Activated B cell treated with CpG ODN at 0.5 μM for 24 hours (primary cell): ENCODE measurements at regions not wholly inside any gene's neighbourhood (a gene's known extent, or its start where the extent isn't known, plus 50 kb on each side); places are given as distances from the start of the nearest gene placed in this dataset.

Experiments
- ATAC-seq: fragments of 200-7000 bp; cut with Tn5 transposase; one replicate; pipeline ENCODE4 v1.10.0; 2021; ENCODE audit warnings: low read depth, mild to moderate bottlenecking, moderate library complexity
- CTCF ChIA-PET: fragments of 350-600 bp; sonication (Branson Sonifier 250); formaldehyde crosslinking; loops from one replicate; lab custom pipeline; 2021; ENCODE audit warnings: antibody characterized with exemption; lab: Charles Lee
- POLR2A ChIA-PET: fragments of 350-600 bp; sonication (Branson Sonifier 250); formaldehyde crosslinking; loops from one replicate; lab custom pipeline; 2021; ENCODE audit warnings: antibody characterized with exemption; lab: Charles Lee
- DNase-seq: peaks from one replicate; pipeline ENCODE4 v3.0.0; 2022
- H3K27ac Mint-ChIP-seq: one replicate; pipeline ENCODE4 v1.8.0; 2020; ENCODE audit warnings: mixed read lengths
- H3K27me3 Mint-ChIP-seq: one replicate; pipeline ENCODE4 v1.8.0; 2021; ENCODE audit warnings: mixed read lengths
- H3K36me3 Mint-ChIP-seq: one replicate; pipeline ENCODE4 v1.8.0; 2021; ENCODE audit warnings: low read depth, mixed read lengths
- H3K4me1 Mint-ChIP-seq: one replicate; pipeline ENCODE4 v1.8.0; 2021; ENCODE audit warnings: mixed read lengths
- H3K4me3 Mint-ChIP-seq: one replicate; pipeline ENCODE4 v1.8.0; 2020; ENCODE audit warnings: mild to moderate bottlenecking, mixed read lengths
- H3K9me3 Mint-ChIP-seq: one replicate; pipeline ENCODE4 v1.8.0; 2020; ENCODE audit warnings: mixed read lengths
- intact Hi-C: fragments of 100-400 bp; cut with micrococcal nuclease; formaldehyde crosslinking; loops from one replicate; pipeline ENCODE4 v1.15.1; 2024
- TF ChIP-seq, protein P1 (sequence below): fragments of 200-600 bp; IDR thresholded peaks from one replicate; pipeline ENCODE4 v1.8.0; 2022; ENCODE audit warnings: antibody characterized with exemption, mild to moderate bottlenecking

DNA sequence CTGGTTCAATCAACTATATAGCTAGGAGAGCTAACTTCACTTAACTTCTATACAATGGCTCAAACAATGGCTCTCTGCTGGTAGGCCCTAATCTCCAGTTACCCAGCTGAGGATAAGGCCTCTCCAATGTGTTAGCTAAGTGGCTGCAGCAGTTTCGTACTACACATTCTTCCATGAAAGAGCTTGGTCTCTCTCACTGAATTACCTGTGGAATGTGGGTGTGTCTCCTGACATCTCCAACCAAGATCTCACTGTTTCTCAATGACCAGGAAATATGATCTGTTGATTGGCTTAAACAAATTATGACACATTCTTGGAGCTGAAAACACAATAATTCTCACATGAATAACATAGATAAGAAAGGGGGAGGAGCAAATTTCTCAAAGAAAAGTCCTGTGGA, 169.8 kb upstream of the ROBO1 start:
- DNase-seq (no peak), ATAC-seq (no peak)
- Mint-ChIP-seq H3K27me3 (no peaks in the 10 kb centered on the region), H3K4me1 (no peaks in the 10 kb centered on the region), H3K4me3 (no peak overlapping the region), H3K36me3 (no peaks in the 10 kb centered on the region), H3K27ac (no peak overlapping the region), H3K9me3 (no peaks in the 10 kb centered on the region)
- CTCF ChIA-PET = no interaction called here
- TF ChIP-seq, protein P1, sequence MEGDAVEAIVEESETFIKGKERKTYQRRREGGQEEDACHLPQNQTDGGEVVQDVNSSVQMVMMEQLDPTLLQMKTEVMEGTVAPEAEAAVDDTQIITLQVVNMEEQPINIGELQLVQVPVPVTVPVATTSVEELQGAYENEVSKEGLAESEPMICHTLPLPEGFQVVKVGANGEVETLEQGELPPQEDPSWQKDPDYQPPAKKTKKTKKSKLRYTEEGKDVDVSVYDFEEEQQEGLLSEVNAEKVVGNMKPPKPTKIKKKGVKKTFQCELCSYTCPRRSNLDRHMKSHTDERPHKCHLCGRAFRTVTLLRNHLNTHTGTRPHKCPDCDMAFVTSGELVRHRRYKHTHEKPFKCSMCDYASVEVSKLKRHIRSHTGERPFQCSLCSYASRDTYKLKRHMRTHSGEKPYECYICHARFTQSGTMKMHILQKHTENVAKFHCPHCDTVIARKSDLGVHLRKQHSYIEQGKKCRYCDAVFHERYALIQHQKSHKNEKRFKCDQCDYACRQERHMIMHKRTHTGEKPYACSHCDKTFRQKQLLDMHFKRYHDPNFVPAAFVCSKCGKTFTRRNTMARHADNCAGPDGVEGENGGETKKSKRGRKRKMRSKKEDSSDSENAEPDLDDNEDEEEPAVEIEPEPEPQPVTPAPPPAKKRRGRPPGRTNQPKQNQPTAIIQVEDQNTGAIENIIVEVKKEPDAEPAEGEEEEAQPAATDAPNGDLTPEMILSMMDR = no peak
- intact Hi-C loops = no loop called here
- POLR2A ChIA-PET = no interaction called here

DNA sequence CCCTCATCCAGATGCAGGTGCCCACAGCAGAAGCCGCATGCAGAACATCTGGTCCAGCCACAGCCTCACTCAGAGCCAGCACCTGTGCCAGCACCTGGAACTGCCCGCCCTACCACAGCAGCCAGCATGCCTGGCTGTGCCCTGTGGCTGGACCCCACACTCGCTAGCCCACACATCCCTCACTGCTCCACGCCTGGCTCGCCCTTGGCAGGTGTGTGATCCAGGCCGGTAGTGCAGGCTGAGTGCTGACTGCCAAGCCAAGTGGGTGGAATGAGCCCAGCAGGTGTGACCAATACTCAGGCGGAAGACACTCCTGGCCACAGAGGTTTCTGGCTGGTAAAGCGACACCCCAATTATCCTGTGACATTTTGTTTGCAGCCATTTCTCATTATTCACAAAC, 162.4 kb upstream of the ROBO1 start:
- DNase-seq = no peak
- no peaks in the 10 kb centered on the region for H3K36me3 Mint-ChIP-seq
- intact Hi-C loops = no loop called here
- no peak overlapping the region for H3K4me3 Mint-ChIP-seq
- ChIA-PET POLR2A (no interaction called here), CTCF (no interaction called here)
- H3K27ac Mint-ChIP-seq = no peak overlapping the region
- no peaks in the 10 kb centered on the region for H3K4me1 Mint-ChIP-seq
- ATAC-seq = no peak
- H3K27me3 Mint-ChIP-seq = no peaks in the 10 kb centered on the region
- TF ChIP-seq, protein P1 = no peak
- no peaks in the 10 kb centered on the region for H3K9me3 Mint-ChIP-seq

DNA sequence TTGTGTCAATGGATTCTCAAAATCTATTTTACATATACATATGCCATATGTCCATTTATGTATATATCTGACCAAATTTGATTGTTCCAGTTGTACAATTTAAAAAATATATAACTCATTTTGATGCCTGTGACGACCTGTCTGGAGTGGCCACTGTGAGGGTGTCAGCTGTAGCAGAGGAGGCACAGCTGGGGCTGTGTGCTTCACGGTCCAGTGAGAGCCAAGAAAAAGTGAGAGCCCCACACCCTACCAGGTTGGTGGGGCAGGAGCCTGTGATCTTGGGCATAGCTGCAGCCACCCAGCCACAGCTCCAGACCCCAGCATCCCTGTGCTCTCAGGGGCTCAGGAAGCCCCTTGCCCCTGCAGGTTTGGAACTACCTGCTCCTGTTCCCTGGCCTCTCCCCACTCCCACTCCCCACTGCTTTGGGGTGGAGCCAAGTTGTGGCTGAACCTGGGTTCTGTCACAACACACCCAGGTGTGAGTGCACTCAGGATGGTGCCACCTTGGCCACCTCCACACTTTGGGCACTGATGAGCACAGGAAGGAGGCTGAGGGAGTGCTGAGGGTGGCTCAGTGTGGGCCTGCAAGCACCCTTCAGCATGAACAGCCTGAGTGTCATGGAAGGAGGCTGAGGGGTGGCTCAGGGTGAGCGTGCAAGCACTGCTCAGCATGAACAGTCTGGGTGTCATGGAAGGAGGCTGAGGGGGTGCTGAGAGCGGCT, 161.1 kb upstream of the ROBO1 start:
- Mint-ChIP-seq H3K4me1 (no peaks in the 10 kb centered on the region), H3K4me3 (no peak overlapping the region), H3K36me3 (no peaks in the 10 kb centered on the region), H3K27me3 (no peaks in the 10 kb centered on the region), H3K27ac (no peak overlapping the region), H3K9me3 (no peaks in the 10 kb centered on the region)
- no peak for DNase-seq
- CTCF ChIA-PET = no interaction called here
- POLR2A ChIA-PET = no interaction called here
- TF ChIP-seq, protein P1 = no peak
- intact Hi-C loops = no loop called here
- ATAC-seq = no peak

DNA sequence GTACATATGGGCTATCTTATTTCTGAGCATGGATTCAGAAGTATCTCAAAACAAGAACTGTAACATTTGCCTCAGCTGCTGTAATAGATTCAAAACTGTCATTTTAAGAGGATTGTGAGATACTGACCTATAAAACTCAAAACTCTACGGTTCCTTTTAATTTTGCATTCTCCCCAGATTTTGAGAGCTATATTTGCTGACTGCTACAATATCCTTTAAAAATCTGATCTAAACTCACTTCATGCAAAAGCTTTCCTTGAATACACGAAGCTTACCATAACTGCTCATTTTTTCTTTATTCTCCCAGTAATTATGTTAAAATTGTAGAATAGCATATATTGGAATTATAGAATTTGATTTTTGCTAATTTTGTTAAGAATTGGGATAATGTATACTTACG, 158.7 kb upstream of the ROBO1 start:
- no peaks in the 10 kb centered on the region for H3K27me3 Mint-ChIP-seq
- intact Hi-C loops = no loop called here
- ChIA-PET CTCF (no interaction called here), POLR2A (no interaction called here)
- H3K27ac Mint-ChIP-seq = no peak overlapping the region
- H3K36me3 Mint-ChIP-seq = no peaks in the 10 kb centered on the region
- TF ChIP-seq, protein P1 = no peak
- DNase-seq (no peak), ATAC-seq (no peak)
- no peak overlapping the region for H3K4me3 Mint-ChIP-seq
- no peaks in the 10 kb centered on the region for H3K4me1 Mint-ChIP-seq
- H3K9me3 Mint-ChIP-seq = peaks cover 4% of the 10 kb centered on the region

DNA sequence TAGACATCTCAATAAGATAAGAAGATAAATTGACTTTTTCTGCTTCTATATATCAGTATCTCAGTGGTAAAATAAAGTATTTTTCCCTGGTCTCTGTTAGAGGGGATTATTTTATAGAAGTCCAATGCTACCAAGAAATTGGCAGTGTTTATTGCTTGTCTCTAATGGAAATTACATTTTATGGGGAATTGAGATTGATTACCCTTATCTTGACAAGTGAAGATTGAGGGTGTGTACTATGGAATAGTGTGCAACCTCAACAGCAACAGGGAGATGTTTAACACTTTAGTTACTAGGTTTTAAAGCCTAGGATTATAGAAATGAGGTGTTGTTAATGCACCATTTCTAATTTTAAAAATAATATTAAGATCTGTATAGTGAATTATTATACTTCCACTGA, 154.8 kb upstream of the ROBO1 start:
- no peak overlapping the region for H3K4me3 Mint-ChIP-seq
- POLR2A ChIA-PET = no interaction called here
- H3K9me3 Mint-ChIP-seq = peaks cover 5% of the 10 kb centered on the region
- intact Hi-C loops = no loop called here
- TF ChIP-seq, protein P1 = no peak
- no peaks in the 10 kb centered on the region for H3K27me3 Mint-ChIP-seq
- ATAC-seq = no peak
- no peaks in the 10 kb centered on the region for H3K4me1 Mint-ChIP-seq
- CTCF ChIA-PET = no interaction called here
- H3K27ac Mint-ChIP-seq = no peak overlapping the region
- DNase-seq = no peak
- H3K36me3 Mint-ChIP-seq = no peaks in the 10 kb centered on the region
